Stimulated activated CD4-positive, alpha-beta T cell treated with anti-CD3 and anti-CD28 coated beads, Interleukin-4, amount 100 ng/mL, for 24 hours (primary cell): ENCODE measurements at regions not wholly inside any gene's neighbourhood (a gene's known extent, or its start where the extent isn't known, plus 50 kb on each side); places are given as distances from the start of the nearest gene placed in this dataset.

Experiments used
- DNase-seq: peaks from one replicate; pipeline ENCODE4 v3.0.0-alpha.2; 2020

DNA sequence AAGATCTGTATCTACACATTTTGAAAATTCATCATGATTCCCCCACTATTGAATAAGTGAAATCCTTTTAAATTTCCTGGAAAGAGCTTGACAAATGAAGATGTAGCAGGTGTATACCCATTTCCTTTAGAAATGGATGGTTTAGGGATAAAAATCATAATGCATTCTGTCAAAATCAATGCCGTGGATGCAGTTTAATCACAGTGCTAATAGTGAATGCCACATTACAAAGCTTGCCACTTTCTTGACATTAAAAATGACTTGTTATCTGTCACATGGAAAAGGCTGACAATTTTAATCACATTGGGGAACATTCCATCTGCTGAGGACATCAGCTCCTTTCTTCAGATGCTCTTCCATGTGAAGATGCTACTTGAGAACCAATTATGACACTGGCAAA, 229.6 kb downstream of the GPAM start:
- DNase-seq: no peak

DNA sequence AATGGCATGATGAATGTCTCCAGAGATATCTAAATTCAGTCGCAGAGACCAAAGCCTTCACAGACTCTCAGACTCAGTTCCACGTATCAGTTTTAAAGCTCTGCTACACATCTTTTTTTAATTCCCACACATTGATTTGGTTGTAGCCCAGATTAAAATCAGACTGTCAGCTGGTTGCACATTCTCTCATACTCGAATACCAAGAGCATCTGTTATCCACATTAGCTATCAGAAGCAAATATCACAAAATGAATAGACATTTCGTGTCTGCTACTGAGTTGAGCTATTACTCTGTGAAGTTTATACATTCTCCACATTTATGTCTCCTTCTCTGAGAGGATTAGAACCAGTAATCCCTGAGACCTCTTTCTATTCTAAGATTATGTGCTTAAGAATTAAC, 229.2 kb downstream of the GPAM start:
- no peak for DNase-seq

DNA sequence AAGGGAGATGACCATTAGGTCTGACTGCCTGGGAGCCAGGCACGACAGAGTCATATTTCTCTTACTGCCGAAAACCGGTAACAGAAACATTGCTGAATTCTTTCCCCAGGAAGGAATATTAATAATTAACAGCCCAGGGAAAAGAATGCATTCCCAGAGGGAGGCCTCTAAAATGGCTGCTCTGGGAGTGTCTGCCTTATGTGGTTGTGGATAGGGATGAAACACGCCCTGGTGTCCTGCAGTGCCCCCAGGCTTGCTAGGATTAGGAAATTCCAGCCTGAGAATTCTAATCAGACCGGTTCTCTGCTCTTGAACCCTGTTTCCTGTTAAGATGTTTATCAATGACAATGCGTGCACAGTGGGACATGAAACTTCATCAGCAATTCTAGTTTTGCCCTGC, 226.7 kb downstream of the GPAM start:
- DNase-seq: no peak

DNA sequence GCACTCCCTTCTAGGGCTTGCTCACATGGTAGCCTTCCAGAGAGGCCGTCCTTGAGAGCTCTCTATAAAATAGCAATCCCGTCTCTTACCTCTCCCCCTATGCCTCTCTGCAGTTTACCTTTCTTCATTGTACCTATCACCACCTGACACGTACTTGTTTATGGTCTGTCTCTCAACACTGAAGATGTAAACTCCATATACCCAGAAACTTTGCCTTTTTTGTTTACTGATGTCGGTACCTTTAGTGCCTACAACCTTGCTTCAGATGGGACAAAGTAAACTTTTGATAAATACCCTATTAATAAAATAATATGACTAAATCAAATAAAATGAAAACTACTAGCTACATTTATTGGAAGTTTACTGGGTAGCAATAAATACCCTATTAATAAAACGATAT, 220.6 kb downstream of the GPAM start:
- no peak for DNase-seq

DNA sequence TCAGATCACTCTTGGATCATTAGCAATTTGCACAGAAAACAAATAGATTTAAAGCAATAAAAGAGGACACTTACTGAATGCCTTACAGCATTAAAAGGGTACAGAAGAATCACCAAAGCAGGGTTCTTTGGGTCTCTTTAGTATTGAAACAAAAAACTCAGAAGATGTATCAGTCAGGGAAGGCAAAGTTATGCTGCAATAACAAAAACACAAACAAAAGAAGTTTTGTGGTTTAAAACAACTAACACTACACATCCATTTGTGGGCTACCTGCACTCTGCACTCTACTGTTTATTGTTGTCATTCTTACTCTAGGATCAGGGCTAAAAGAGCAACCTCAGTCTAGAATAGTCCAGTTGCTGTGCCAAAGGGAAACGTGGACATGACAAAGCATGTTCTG, 216.4 kb downstream of the GPAM start:
- no peak for DNase-seq

DNA sequence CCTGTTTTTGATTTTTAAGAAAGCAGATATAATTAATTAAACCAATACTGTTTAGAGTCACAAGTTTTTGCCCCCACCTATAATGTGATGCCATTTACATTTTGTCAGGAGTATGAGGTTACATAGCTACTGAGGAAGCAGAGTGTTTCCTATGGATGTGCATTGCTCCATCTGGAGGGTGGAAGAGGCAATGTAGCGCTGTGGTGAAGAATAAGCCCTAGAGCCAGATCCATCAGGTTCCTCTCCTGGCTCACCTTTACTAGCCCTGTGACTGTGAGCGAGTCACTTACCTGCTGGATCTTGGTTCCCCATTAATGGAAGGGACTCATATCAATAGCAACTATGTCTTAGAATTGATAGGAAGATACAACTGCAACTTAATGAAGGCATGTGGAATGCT, 216.0 kb downstream of the GPAM start:
- DNase-seq: no peak

DNA sequence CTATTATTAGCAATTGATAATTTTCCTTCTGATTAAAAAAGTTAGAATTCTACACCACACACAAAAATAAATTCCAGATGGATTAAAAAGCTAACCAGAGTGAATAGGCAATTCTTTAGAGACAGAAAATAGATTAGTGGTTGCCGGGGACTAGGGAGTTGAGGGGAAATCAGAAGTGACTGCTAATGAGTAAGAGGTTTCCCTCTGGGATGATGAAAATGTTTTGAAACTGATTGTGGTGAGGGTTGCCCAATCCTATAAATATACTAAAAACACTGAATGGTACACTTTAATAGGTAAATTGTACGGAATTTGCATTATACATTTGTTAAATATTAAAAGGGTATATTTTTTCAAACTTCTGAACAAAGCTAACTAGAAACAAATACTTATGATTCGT, 214.9 kb downstream of the GPAM start:
- no peak for DNase-seq

DNA sequence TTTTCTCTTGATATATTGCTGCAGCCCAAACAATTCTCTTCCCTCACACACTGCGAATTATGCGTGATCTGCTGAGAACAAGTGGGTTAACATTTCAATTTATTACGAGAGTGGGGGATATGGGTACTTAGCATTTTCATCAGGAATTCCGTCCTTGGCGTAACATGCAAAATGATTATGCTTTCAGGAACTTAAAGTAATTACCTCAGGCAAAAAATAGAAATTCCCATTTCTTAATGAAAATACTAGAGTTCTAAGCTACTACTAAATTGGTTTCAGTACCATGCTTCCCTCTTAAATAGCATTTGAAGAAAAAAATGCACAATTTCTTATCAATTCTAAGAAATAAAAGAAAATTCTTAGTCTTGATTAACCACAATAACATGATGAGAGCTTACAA, 213.5 kb downstream of the GPAM start:
- DNase-seq: no peak

DNA sequence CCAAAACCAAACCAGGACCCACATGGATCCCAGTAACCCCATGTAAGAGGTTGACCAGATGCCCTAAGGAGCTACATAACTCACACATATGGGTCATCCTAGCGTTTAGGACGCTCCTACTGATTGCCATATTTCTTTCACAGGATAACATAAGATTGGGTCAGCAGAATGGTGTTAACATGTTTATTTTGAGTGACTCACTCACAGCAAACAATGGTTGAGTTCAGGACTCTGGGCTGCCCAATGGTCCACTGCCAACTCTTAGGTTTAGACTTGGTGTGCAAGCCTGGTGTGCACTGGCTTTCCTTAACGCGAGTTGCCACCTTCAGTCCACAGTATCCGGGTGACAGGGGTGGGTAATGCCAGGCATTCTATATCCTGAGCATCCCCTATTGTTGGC, 211.5 kb downstream of the GPAM start:
- no peak for DNase-seq

DNA sequence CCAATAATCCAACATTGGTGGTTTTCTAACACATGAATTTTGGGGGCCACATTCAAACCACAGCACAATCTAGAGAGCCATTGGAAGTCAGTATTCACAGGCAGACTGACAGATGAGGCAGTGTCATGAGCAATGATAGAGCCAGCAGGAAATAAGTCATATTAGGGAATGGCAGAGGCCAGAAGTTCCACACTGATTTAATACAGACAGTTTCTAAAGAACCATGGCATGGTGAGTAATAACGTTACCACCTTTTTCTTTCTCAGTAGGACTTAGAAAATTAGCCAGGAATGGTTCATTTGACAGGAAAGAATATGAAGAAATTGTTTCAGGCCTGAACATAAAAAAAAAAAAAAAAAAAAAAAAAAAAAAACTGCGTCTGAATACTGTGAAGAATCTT, 210.3 kb downstream of the GPAM start:
- DNase-seq: no peak

DNA sequence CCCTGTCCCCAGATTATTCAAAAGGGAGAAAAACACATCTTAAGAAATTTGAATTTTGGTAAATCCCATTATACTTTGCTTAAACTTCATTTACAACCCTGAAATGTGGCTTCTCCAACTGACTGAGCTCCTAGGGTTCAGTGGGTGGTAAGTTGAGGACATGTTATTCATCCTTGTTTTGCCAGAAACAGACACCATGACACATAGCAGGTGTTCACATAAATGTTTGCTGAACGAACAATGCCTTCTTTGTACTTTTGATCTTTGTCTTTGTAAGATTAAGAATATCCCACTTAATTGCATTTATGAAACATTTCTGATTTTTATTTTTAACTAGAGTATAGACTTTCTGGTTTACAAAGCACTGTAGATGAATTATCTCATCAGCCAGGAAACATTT, 209.7 kb downstream of the GPAM start:
- no peak for DNase-seq

DNA sequence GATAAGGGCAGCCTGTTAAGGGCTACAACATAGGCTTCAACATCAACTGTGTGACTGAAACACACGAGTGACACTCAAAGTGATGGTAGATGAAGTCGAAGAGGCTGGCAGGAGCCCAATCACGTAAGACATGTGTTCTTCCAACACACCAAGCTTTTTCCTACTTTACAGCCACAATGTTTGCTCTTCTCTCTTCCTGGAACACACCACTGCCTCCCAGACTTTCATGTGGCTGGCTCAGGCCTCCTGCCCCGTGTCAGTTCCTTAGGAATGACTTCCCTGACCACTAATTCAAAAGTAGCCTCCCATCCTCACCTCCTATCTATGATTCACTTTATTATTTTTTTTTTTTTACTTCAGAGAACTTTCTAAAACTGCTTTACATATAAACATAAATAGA, 209.2 kb downstream of the GPAM start:
- DNase-seq: no peak

DNA sequence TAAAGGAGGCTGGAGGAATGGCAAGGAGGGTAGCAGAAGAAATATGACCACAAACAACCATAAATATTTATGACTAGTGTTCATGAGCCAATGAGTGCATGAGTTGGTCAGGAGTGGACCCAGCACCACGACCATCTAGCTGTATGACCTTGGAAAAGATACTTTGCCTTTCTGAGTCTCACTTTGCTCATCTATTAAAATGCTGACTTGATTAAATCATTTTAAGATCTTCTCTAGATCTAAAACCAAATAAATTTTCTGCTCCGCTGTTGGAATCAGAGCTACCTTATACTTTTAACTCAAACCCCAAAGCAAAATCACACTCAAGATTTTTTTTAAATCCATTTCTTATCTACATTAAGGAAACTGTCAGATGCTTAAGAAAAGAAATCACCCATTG, 207.0 kb downstream of the GPAM start:
- DNase-seq: no peak

DNA sequence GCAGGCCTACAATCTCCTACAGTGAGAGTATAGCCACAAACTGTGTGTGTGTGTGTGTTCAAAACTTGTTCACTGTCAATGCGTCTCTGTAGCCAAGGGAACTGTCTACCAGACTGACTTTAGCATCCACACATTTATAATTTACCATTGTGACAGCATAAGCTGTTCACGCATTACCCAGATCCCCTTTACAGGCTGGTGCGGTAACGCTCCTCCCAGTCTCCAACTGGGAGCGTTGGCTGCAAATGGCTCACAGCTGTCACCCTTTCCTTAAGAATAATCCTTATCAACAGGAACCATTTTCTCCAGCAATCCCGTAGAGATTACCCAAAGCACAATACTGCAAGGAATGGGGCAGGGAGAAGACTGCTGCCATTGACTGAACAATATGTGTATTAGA, 199.5 kb downstream of the GPAM start:
- no peak for DNase-seq

DNA sequence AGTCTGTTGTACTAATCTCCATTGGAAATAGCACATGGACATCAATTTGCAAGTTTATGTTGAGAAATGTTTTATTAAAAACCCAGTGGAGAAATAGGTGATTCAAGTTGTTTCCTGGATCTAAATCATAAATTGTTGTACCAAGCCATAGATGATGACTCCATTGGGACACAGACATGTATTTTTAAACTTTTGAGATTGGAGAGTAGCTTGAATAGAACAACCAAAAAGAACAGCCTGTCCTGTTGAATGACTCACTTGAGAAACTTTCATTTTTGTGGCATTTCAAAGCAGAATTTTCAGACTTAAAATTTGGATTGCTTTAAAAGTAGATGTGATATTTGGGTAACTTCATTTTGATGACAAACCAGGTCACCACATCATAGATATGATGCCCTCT, 197.5 kb downstream of the GPAM start:
- DNase-seq: no peak

DNA sequence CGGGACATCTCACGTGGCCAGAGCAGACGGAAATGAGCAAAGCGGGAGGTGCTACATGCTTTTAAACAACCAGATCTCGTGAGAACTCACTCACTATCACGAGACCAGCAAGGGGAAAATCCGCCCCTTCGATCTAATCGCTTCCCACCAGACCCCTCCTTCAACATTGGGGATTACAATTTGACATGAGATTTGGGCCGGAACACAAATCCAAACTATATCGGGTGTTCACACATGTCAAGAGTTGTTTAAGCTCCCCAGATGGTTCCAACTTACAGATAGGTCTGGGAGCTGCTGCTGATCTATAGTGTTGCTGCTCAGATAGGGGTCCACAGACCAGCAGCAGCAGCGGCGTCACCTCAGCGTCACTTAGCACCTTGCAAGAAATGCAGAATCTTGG, 194.9 kb downstream of the GPAM start:
- DNase-seq: no peak

DNA sequence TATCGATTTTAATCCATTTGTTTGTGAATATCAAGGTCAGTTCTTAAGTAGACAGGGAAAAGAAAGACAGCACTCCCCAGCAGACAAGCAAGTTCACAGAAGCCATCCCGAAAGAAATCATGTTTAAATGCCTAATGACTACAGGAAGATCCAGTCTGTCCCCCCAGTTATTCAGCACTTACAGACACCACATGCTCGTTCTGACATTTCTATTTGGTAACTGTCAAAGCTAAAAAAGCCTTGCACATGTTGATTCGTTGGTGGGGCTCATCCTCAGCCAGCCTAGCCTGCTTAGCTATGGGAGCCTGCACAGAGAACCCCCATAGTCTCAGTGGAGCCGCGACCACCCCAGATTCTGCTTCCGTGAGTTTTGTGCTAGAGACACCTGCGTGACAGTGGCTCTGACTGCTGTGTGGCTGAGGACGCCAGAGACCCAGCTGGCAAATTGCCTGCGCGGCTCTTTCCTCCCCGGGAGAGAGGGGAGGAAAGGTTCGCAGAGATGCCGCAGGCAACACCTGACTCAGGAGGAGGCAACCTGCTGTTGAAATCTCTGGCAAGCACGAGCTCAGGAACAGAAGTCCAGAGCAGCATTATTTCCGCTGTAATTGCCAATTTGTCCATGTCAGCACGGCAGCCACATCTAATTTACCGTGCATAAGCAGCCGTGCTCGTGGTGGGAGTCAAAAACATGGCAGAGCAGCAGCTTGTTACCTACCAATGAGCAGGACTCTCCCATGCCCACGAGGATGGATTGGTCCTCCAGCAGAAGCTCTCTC, 194.2 kb downstream of the GPAM start:
- DNase-seq: no peak

DNA sequence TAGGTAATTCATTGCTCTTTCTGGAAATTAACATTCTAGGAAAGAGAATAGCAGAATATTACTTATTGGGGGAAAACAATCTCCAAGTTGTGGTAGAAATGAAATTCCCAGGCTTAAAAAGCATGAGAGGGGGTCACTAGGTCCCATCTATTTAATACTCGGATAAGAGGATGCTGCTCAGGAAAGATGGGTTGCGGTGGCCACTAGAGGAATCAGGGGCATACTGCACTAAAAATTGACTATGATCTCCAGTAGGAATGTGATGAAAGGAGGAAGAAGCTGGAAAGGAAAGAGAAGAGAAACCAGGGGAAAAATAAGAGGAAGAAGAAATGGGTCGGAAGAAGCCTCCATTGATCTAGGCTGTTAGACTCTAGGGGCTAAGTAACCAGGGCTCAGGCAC, 192.8 kb downstream of the GPAM start:
- no peak for DNase-seq

DNA sequence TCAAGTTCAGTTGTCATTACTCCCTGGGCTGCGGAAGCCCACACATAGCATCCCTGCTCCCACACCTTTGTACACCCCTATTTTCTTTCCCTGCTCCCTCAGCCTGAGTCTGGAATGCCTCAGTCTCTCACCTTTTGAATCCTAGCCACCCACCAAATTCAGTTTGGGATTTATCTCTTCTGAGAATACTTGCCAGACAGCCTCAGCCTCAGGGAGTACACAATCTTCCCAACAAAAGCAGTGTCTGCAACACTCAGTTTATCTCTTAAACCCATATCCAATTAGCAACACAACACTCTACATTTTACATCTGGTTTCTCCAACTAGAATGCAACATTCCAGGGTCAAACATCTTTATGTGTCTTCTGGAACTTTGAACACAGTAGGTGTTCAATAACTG, 190.2 kb downstream of the GPAM start:
- DNase-seq: no peak

DNA sequence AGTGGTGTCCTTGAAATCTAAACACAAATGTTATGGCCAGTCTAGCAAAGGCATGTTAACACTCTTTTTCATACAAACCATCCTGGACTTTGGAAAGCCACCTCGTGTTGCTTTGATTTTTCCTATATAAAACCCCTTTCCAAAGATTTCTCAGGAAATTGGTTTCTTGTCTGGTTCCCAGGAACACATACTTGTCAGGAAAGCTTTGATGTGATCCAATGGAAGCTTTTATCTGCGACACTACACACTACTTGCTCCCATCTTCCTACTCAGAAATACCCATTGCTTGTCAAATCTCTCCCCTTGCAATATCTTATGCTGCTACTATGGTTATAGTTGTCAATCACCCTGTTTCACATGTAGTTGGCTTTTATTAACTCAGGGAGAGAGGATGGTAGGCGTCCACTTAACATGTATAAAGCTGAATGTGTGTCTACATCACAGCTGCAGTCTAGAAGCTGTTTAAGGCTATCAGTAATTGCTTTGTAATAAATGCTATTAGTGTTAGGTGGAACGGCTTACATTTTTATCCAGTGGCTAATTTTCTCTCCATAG, 189.6 kb downstream of the GPAM start:
- no peak for DNase-seq

DNA sequence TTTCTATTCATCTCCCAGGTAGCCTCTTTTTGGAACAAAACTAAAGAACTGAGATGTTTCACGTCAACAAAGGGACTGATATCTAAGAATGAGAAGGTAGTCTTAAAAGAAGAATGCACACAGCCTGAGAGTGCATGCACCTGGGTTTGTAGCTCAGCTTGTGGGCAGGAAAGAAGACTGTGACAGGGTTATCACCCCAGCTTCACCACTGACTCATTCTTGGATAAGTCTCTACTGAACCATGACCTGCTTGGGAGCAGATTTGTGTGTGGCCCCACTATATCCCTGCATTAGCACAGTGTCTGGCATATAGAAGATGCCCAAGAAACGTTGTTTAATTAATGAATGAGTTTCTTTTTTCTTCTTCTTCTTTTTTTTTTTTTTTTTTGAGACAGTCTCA, 187.5 kb downstream of the GPAM start:
- no peak for DNase-seq

DNA sequence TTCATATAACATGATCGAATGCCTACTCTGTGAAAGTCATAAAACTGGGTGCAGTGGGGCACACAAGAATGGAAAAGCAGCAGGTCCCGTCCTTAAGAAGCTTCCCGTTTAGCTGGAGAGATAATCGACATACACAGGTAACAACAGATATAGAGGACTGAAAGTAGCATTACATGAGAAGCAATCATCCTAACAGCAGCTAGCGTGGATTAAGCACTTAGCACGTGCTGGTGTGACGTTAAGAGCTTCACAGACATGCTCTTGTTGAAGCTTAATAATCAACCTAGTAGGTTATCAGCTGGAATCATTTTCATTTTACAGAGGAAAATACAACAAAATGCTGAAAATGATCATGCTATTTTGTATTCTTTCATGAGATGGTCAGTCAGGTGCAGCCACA, 184.8 kb downstream of the GPAM start:
- DNase-seq: no peak

DNA sequence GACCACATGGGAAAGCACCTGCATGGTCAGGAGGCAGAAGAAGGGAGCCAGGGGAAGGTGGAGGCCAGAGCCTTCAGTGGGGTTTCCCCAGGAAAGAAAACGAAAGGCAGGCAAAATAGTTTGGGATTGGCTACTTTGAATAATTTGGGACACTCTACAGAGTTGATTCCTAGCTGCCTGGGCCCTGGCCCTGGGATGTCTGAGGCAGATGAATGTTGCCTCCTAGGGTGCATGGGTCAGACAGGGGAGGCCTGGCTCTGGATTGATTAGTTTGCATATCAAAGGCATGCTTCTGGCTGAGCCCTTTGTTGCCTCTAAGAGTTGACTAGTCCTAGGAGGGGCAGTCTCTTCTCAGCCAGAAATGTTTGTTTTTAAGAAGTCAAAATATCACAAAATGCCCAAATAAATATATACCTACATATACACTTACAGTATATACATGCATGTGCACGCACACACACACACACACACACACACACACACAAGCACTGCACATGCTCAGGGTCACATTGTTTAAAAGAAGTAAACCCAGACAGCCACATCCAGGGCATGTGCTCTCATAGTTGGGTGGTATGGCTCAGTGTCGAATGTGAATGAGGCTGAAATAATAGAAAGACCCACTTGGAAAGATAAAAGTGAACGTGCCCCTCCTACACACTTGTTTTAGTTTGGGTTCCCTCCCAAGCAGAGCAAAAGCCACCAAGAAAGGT, 184.2 kb downstream of the GPAM start:
- DNase-seq: no peak

DNA sequence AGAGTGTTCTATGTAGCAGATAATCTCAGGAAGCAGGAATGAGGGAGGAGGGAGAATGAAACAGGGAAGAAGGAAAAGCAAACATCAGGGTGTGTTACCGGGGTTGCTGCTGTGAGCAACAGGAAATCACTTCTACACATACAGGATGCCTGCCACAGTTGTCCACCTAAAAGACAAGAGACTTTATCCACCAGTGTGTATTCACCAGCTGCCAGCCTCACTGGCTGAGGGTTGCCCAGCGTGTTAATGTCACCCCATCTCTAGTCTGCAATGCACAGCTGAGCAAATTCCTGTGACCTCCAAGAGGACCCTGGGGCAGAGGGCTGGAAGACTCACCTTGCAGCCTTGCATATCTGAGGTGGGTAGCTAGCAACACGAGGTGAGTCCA, 183.7 kb downstream of the GPAM start:
- DNase-seq: no peak

DNA sequence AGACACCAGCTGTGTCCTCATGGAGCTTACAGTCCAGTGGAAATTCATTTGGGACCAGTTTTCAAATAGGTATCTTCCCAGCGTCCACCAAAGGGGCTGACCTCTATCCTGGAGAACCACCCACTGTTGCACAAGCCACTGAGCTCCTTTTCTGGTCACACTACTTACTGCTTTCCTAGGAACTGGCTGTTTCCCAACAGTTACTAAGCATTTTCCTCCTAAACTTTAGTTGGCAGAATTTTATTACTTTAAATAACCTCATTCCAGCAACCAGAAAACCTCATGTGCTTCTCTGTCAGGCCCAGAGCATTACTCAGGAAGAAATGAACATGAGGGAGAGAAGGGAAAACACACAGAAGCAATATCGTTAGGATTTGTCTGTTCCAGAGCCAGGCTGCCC, 183.1 kb downstream of the GPAM start:
- DNase-seq: no peak
